Liver (tissue), 3 donors: ENCODE measurements at regions not wholly inside any gene's neighbourhood (a gene's known extent, or its start where the extent isn't known, plus 50 kb on each side); places are given as distances from the start of the nearest gene placed in this dataset.

Source experiments
- EGR1 ChIP-seq, 2 donors: IDR thresholded peaks; 2 replicates each; pipeline ENCODE4 v1.6.1; 2016 to 2018; ENCODE audit warnings: antibody characterized with exemption in 2 of 2, low read depth in 2 of 2
- GABPA ChIP-seq, 2 donors: IDR thresholded peaks in 1 of 2; conservative IDR thresholded peaks in 1 of 2; 2 replicates each; pipeline ENCODE4 v1.6.1; 2016; ENCODE audit warnings: antibody characterized with exemption in 2 of 2, mild to moderate bottlenecking in 1 of 2, moderate library complexity in 1 of 2
- RAD21 ChIP-seq, 2 donors: IDR thresholded peaks; 2 replicates each; pipeline ENCODE4 v1.6.1; 2016; ENCODE audit warnings: antibody characterized with exemption in 2 of 2, mild to moderate bottlenecking in 2 of 2
- TAF1 ChIP-seq: conservative IDR thresholded peaks from 2 replicates; pipeline ENCODE4 v1.6.1; 2016; ENCODE audit warnings: antibody characterized with exemption, mild to moderate bottlenecking
- YY1 ChIP-seq: IDR thresholded peaks from 2 replicates; pipeline ENCODE4 v1.6.1; 2016; ENCODE audit warnings: antibody characterized with exemption, mild to moderate bottlenecking
- TF ChIP-seq, protein P1 (sequence below): fragments of 150-350 bp; IDR thresholded peaks from 2 replicates; pipeline ENCODE4 v1.5.1; 2017; ENCODE audit warnings: improper control_type of control experiment, low read depth, low read length; ENCODE audit not compliant: missing input control
- TF ChIP-seq, protein P2 (sequence below): IDR thresholded peaks from 2 replicates; pipeline ENCODE4 v1.6.1; 2016; ENCODE audit warnings: antibody characterized with exemption, mild to moderate bottlenecking
- TF ChIP-seq, protein P3 (sequence below): IDR thresholded peaks from 2 replicates; pipeline ENCODE4 v1.6.1; 2016; ENCODE audit warnings: antibody characterized with exemption
- TF ChIP-seq, protein P4 (sequence below): IDR thresholded peaks from 2 replicates; pipeline ENCODE4 v1.6.1; 2016; ENCODE audit warnings: antibody characterized with exemption
- TF ChIP-seq, protein P5 (sequence below): IDR thresholded peaks from 2 replicates; pipeline ENCODE4 v1.6.1; 2016; ENCODE audit warnings: antibody characterized with exemption
- donor health status: healthy.
- donor health status: healthy.

DNA sequence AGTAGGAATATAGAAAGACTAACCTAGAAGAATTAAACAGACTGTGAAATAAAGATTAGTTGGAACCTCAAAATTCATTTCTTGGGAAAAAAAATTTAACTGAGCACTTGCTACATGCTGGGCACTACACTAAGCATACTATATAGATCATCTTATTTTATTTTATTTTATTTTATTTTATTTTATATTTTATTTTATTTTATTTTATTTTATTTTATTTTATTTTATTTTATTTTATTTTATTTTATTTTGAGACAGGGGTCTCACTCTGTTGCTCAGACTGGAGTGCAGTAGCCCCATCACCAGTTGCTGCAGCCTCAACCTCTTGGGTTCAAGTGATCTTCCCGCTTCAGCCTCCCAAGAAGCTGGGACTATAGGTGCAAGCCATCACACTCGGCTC lies 74.5 kb upstream of the DSC1 start:
- TF ChIP-seq, protein P1, sequence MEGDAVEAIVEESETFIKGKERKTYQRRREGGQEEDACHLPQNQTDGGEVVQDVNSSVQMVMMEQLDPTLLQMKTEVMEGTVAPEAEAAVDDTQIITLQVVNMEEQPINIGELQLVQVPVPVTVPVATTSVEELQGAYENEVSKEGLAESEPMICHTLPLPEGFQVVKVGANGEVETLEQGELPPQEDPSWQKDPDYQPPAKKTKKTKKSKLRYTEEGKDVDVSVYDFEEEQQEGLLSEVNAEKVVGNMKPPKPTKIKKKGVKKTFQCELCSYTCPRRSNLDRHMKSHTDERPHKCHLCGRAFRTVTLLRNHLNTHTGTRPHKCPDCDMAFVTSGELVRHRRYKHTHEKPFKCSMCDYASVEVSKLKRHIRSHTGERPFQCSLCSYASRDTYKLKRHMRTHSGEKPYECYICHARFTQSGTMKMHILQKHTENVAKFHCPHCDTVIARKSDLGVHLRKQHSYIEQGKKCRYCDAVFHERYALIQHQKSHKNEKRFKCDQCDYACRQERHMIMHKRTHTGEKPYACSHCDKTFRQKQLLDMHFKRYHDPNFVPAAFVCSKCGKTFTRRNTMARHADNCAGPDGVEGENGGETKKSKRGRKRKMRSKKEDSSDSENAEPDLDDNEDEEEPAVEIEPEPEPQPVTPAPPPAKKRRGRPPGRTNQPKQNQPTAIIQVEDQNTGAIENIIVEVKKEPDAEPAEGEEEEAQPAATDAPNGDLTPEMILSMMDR = no peak
- TF ChIP-seq, protein P2, sequence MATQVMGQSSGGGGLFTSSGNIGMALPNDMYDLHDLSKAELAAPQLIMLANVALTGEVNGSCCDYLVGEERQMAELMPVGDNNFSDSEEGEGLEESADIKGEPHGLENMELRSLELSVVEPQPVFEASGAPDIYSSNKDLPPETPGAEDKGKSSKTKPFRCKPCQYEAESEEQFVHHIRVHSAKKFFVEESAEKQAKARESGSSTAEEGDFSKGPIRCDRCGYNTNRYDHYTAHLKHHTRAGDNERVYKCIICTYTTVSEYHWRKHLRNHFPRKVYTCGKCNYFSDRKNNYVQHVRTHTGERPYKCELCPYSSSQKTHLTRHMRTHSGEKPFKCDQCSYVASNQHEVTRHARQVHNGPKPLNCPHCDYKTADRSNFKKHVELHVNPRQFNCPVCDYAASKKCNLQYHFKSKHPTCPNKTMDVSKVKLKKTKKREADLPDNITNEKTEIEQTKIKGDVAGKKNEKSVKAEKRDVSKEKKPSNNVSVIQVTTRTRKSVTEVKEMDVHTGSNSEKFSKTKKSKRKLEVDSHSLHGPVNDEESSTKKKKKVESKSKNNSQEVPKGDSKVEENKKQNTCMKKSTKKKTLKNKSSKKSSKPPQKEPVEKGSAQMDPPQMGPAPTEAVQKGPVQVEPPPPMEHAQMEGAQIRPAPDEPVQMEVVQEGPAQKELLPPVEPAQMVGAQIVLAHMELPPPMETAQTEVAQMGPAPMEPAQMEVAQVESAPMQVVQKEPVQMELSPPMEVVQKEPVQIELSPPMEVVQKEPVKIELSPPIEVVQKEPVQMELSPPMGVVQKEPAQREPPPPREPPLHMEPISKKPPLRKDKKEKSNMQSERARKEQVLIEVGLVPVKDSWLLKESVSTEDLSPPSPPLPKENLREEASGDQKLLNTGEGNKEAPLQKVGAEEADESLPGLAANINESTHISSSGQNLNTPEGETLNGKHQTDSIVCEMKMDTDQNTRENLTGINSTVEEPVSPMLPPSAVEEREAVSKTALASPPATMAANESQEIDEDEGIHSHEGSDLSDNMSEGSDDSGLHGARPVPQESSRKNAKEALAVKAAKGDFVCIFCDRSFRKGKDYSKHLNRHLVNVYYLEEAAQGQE = no peak
- TF ChIP-seq YY1 (no peak), RAD21 (IDR thresholded peaks at IDR 0.05) (no peak), GABPA (IDR thresholded peaks at IDR 0.05 in 1 of 2, conservative IDR thresholded peaks at IDR 0.05 in 1 of 2) (no peak), EGR1 (IDR thresholded peaks at IDR 0.05; ENCODE audit: low read depth in 2 of 2) (no peak), TAF1 (no peak)
- TF ChIP-seq, protein P3, sequence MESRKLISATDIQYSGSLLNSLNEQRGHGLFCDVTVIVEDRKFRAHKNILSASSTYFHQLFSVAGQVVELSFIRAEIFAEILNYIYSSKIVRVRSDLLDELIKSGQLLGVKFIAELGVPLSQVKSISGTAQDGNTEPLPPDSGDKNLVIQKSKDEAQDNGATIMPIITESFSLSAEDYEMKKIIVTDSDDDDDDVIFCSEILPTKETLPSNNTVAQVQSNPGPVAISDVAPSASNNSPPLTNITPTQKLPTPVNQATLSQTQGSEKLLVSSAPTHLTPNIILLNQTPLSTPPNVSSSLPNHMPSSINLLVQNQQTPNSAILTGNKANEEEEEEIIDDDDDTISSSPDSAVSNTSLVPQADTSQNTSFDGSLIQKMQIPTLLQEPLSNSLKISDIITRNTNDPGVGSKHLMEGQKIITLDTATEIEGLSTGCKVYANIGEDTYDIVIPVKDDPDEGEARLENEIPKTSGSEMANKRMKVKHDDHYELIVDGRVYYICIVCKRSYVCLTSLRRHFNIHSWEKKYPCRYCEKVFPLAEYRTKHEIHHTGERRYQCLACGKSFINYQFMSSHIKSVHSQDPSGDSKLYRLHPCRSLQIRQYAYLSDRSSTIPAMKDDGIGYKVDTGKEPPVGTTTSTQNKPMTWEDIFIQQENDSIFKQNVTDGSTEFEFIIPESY = no peak
- TF ChIP-seq, protein P4, sequence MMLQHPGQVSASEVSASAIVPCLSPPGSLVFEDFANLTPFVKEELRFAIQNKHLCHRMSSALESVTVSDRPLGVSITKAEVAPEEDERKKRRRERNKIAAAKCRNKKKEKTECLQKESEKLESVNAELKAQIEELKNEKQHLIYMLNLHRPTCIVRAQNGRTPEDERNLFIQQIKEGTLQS = no peak
- TF ChIP-seq, protein P5, sequence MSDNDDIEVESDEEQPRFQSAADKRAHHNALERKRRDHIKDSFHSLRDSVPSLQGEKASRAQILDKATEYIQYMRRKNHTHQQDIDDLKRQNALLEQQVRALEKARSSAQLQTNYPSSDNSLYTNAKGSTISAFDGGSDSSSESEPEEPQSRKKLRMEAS = no peak
